ENCODE measurements at regions not wholly inside any gene's neighbourhood (a gene's known extent, or its start where the extent isn't known, plus 50 kb on each side); places are given as distances from the start of the nearest gene placed in this dataset.

- Mint-ChIP-seq H3K4me1 (peaks cover 22 to 24% of the 10 kb centered on the region in 2 experiments), H3K4me3 (no peak overlapping the region), H3K36me3 (ENCODE audit: insufficient read depth in 1 of 3, low read depth in 3 of 3) (peaks cover 12 to 20% (median 14%) of the 10 kb centered on the region in 3 experiments; a peak in 6 of 7 replicates), H3K9me3 (peaks cover 9 to 20% of the 10 kb centered on the region in 2 experiments), H3K27ac (0 out of 7 replicates have a peak overlapping the region, but pooled peaks of 1 of the 3 experiments have one; percentile 45), H3K27me3 (ENCODE audit: low read depth) (no peaks in the 10 kb centered on the region; the same call in 1 of the 2 replicates)
- no peak overlapping the region for H3K9ac ChIP-seq (ENCODE audit: extremely low read depth, insufficient read length, low read length)
- H2AK5ac ChIP-seq (ENCODE audit: insufficient read length, low read length) = no peak overlapping the region
- no peak for TF ChIP-seq CTCF (conservative IDR thresholded peaks at IDR 0.05)
- no peak overlapping the region for H3K23ac ChIP-seq (ENCODE audit: insufficient read length, low read depth, low read length)
- no peak overlapping the region for H2BK5ac ChIP-seq (ENCODE audit: insufficient read length, low read length)
- no peak overlapping the region for H3K18ac ChIP-seq (ENCODE audit: insufficient read length, low read depth, low read length)
- H4K20me1 ChIP-seq (ENCODE audit: control insufficient read depth, insufficient read depth, insufficient read length) = no peaks in the 10 kb centered on the region
- no peak overlapping the region for H2AFZ ChIP-seq (ENCODE audit: low read length)
- H3T11ph ChIP-seq (ENCODE audit: low read length) = no peak overlapping the region
- WGBS (ENCODE audit: extremely low coverage, insufficient read length, low lambda C conversion rate) = no CpG with 5 or more reads among the region's 2 CpGs
- no peak overlapping the region for H4K91ac ChIP-seq (ENCODE audit: insufficient read length, low read depth, low read length)
- no peak overlapping the region for H4K8ac ChIP-seq (replicated peaks; ENCODE audit: insufficient read length, low read depth, low read length)
- H3K23me2 ChIP-seq (ENCODE audit: insufficient read length, low read depth, low read length, poor library complexity, severe bottlenecking) = no peaks in the 10 kb centered on the region
- H3K79me2 ChIP-seq (ENCODE audit: insufficient read depth, low read length) = no peaks in the 10 kb centered on the region
- H3K27ac ChIP-seq (ENCODE audit: insufficient read length, low read depth, low read length) = no peak overlapping the region
- H3K56ac ChIP-seq (ENCODE audit: insufficient read length, low read depth, low read length) = no peak overlapping the region
- no peaks in the 10 kb centered on the region for H3K9me3 ChIP-seq (ENCODE audit: control insufficient read depth, low read depth, low read length)
- H2BK120ac ChIP-seq (ENCODE audit: low read depth, low read length, poor library complexity, severe bottlenecking) = no peak overlapping the region
- H2BK15ac ChIP-seq (ENCODE audit: low read depth, low read length) = no peak overlapping the region
- peaks cover 5% of the 10 kb centered on the region for H3K4me1 ChIP-seq (ENCODE audit: insufficient read depth, low read length)
- H3K27me3 ChIP-seq (ENCODE audit: insufficient read depth, low read length) = no peaks in the 10 kb centered on the region
- no peaks in the 10 kb centered on the region for H3K79me1 ChIP-seq (ENCODE audit: insufficient read depth, low read depth, low read length, poor library complexity, severe bottlenecking)
- no peak for DNase-seq
- H3K14ac ChIP-seq (ENCODE audit: insufficient read depth, low read length) = no peak overlapping the region
- H4K5ac ChIP-seq (ENCODE audit: insufficient read length, low read depth, low read length) = no peak overlapping the region
- no peak overlapping the region for H3K4ac ChIP-seq (ENCODE audit: low read depth, low read length)
- H2BK12ac ChIP-seq (ENCODE audit: insufficient read length, low read depth, low read length) = no peak overlapping the region
- no peak overlapping the region for H2BK20ac ChIP-seq (ENCODE audit: low read depth, low read length, poor library complexity, severe bottlenecking)
- H3K4me2 ChIP-seq (ENCODE audit: insufficient read depth, insufficient read length, low read length) = no peak overlapping the region
Observed at GRCh38 chr13:53121919-53122318, 93.3 kb downstream of the OLFM4 start.

All from H9 (cell line).